ENCODE measurements at regions not wholly inside any gene's neighbourhood (a gene's known extent, or its start where the extent isn't known, plus 50 kb on each side); places are given as distances from the start of the nearest gene placed in this dataset.

DNA sequence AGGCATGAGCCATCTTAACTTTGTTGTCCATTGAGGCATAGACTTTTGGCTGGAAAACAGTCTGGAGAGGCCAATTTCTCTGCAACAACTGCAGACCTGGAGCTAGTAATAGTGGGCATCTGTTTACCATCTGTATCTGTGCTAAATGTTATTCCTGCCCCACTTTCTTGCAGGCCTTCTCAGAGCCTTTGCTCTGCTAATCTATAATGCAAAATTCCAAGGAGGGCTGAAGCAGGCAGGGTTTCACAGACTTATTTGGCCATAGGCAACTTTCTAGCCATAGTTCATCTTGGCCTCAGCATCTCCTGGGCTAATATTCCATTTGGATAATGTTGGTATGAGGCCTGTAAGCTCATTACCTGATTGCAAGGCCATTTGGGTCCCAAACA lies 124.5 kb upstream of the CSF3R start:
- TF ChIP-seq, protein P1, sequence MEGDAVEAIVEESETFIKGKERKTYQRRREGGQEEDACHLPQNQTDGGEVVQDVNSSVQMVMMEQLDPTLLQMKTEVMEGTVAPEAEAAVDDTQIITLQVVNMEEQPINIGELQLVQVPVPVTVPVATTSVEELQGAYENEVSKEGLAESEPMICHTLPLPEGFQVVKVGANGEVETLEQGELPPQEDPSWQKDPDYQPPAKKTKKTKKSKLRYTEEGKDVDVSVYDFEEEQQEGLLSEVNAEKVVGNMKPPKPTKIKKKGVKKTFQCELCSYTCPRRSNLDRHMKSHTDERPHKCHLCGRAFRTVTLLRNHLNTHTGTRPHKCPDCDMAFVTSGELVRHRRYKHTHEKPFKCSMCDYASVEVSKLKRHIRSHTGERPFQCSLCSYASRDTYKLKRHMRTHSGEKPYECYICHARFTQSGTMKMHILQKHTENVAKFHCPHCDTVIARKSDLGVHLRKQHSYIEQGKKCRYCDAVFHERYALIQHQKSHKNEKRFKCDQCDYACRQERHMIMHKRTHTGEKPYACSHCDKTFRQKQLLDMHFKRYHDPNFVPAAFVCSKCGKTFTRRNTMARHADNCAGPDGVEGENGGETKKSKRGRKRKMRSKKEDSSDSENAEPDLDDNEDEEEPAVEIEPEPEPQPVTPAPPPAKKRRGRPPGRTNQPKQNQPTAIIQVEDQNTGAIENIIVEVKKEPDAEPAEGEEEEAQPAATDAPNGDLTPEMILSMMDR (IDR thresholded peaks at IDR 0.05) = no peak
- TF ChIP-seq POLR2A (IDR thresholded peaks at IDR 0.05) (no peak), POLR2AphosphoS5 (IDR thresholded peaks at IDR 0.05) (no peak), EP300 (IDR thresholded peaks at IDR 0.05) (no peak)
